Stomach (tissue), 4 donors: ENCODE measurements at regions not wholly inside any gene's neighbourhood (a gene's known extent, or its start where the extent isn't known, plus 50 kb on each side); places are given as distances from the start of the nearest gene placed in this dataset.

Source experiments
- POLR2A ChIP-seq, 4 donors: fragments of 450-650 bp; IDR thresholded peaks; one replicate each; pipeline ENCODE4 v1.6.1; 2016; ENCODE audit warnings: antibody characterized with exemption in 4 of 4, control low read depth in 2 of 4, mild to moderate bottlenecking in 1 of 4, moderate library complexity in 1 of 4
- POLR2AphosphoS5 ChIP-seq, 3 donors: sonication (generic); formaldehyde crosslinking; IDR thresholded peaks; one replicate each; pipeline ENCODE4 v1.6.1; 2016; ENCODE audit warnings: antibody characterized with exemption in 3 of 3
- TF ChIP-seq, protein P1 (sequence below), 7 experiments: fragments of 450-650 bp in 4 of 7; fragments of 200-600 bp in 3 of 7; sonication (generic) in 3 of 7; IDR thresholded peaks; one replicate each; pipeline ENCODE4 v1.5.1; 2016 to 2019; ENCODE audit warnings: antibody characterized with exemption in 7 of 7, control low read depth in 2 of 7, mild to moderate bottlenecking in 1 of 7

DNA sequence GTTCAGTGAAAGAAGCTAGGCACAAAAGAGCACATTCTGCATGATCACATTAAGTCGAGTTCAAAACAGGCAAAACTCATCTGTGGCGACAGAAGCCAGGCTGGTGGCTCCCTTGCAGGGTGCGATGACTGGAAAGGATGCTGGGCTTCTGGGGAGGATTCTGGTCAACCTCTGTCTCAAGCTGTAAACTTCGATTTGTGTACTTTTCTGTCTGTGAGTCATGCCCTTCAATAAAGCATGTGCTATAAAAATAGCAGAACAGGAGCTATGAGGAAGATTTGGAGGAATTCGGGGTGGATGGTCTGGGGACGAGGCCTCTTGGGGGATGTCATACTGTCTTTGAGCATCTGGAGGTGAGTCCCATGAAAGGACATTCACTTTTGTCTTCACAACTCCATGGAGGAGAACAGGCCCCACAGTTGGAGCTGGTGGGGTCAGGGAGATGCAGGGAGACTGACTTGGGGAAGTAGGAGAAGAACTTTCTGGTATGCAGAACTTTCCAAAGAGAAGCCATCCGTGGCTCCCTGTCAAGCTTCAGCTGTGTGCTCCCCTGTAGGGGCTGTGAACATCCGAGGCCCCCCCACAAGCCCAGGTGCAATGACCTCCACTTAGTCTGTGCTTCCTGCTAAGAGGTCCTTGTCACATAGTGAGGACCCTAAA, 77.8 kb upstream of the LINC01488 start:
- TF ChIP-seq, protein P1, sequence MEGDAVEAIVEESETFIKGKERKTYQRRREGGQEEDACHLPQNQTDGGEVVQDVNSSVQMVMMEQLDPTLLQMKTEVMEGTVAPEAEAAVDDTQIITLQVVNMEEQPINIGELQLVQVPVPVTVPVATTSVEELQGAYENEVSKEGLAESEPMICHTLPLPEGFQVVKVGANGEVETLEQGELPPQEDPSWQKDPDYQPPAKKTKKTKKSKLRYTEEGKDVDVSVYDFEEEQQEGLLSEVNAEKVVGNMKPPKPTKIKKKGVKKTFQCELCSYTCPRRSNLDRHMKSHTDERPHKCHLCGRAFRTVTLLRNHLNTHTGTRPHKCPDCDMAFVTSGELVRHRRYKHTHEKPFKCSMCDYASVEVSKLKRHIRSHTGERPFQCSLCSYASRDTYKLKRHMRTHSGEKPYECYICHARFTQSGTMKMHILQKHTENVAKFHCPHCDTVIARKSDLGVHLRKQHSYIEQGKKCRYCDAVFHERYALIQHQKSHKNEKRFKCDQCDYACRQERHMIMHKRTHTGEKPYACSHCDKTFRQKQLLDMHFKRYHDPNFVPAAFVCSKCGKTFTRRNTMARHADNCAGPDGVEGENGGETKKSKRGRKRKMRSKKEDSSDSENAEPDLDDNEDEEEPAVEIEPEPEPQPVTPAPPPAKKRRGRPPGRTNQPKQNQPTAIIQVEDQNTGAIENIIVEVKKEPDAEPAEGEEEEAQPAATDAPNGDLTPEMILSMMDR (IDR thresholded peaks at IDR 0.05): no peak
- TF ChIP-seq POLR2A (IDR thresholded peaks at IDR 0.05) (no peak), POLR2AphosphoS5 (IDR thresholded peaks at IDR 0.05) (no peak)
